ENCODE measurements at regions not wholly inside any gene's neighbourhood (a gene's known extent, or its start where the extent isn't known, plus 50 kb on each side); places are given as distances from the start of the nearest gene placed in this dataset.
"Not testable (repeated sequence)": the region's sequence is repeated elsewhere in the genome, so short reads cannot be mapped to it uniquely, and the experiment has no call there.

DNA sequence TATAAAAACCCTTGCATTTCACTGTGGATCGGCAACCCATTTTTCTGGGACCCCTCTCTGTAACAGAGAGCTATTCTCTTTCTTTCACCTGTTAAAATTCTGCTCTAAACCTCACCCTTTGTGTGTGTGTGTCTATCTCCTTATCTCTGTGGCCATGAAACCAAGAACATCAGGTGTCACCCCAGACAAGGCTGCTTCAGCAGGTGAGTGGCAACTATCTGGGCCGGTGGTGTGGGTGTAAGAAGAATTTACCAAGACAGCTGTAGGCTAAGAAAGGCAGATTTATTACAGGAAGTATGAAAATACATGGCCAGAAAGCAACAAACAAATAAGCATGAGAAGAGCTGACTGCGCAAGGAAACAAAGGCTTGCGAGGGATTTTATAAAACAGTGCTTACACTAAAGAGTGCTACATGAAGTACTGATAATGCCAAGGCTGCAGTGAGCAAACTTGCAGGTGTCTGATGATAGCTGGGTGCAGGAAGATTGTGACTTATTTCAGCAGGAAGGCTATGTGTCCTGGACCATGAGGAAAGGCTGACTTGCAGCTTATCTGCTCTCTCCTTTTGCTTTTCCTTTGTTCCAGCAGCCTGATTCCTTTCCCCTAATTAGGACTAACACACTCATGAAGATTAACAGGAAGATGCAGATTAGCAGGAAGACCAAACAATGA lies 421.1 kb downstream of the PTH2R start:
- TF ChIP-seq POLR2A (IDR thresholded peaks at IDR 0.05; ENCODE audit: low read depth, low read length) (no peak), TAF1 (IDR thresholded peaks at IDR 0.05; ENCODE audit: borderline replicate concordance, low read depth, low read length) (no peak), POLR2AphosphoS5 (IDR thresholded peaks at IDR 0.05; ENCODE audit: low read depth, low read length) (no peak)
- FAIRE-seq = no peak
- no peak for DNase-seq (ENCODE audit: insufficient read length)

DNA sequence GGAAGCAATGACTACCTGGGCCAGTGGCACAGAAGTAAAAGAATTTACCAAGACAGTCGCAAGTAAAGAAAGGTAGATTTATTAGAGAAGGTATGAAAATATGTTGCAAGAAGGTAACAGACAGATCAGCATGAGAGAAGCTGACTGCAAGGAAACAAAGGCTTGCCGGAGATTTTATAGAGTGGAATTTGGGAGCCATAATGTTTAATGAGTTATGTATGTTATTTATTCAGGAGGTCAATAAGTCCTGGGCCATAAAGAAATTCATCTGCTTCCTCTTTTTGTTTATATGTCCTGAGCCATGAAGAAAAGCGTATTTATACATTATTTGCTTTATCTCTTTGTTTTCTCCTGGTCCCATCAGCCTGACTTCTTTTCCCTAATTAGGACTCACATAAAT lies 423.6 kb downstream of the PTH2R start:
- FAIRE-seq (no peak), DNase-seq (ENCODE audit: insufficient read length) (no peak)
- no peak for TF ChIP-seq TAF1 (IDR thresholded peaks at IDR 0.05; ENCODE audit: borderline replicate concordance, low read depth, low read length)

DNA sequence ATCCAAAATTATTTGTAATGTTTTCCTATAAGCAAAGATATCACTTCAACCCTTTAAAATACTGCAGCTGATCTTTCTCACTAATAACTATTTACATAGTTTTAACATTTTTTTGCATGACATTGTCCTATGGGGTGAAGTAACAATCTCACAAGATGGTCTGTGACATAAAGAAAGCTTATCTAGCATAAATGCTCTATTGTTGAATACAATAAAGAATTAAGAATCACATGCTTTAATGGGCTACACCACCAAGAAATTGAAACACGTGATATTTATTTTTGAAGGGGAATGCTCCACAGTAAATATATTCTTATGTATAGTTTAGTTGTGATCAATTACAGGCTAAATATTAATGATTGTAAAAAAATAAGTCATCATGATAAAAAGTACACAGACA lies 441.1 kb downstream of the PTH2R start:
- DNase-seq (ENCODE audit: insufficient read length) = no peak
- no peak for TF ChIP-seq POLR2A (IDR thresholded peaks at IDR 0.05; ENCODE audit: low read depth, low read length)
- TF ChIP-seq TAF1 (IDR thresholded peaks at IDR 0.05; ENCODE audit: borderline replicate concordance, low read depth, low read length) = no peak
- no peak for TF ChIP-seq POLR2AphosphoS5 (IDR thresholded peaks at IDR 0.05; ENCODE audit: low read depth, low read length)
- FAIRE-seq = no peak

DNA sequence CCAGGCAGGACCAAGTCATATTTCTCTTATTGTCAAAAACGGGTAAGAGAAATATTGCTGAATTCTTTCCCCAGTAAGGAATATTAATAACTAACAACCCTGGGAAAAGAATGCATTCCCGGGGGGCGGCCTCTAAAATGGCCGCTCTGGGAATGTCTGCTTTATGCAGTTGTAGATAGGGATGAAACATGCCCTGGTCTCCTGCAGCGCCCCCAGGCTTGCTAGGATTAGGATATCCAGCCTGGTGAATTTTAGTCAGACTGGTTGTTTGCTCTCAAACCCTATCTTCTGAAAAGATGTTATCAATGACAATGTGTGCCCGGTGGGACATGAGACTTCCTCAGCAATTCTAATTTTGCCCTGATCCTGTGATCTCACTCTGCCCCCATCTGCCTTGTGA lies 448.1 kb downstream of the PTH2R start:
- FAIRE-seq (no peak), DNase-seq (ENCODE audit: insufficient read length) (no peak)
- TF ChIP-seq POLR2AphosphoS5 (IDR thresholded peaks at IDR 0.05; ENCODE audit: low read depth, low read length) = no peak
- no peak for TF ChIP-seq POLR2A (IDR thresholded peaks at IDR 0.05; ENCODE audit: low read depth, low read length)
- TF ChIP-seq TAF1 (IDR thresholded peaks at IDR 0.05; ENCODE audit: borderline replicate concordance, low read depth, low read length) = no peak

DNA sequence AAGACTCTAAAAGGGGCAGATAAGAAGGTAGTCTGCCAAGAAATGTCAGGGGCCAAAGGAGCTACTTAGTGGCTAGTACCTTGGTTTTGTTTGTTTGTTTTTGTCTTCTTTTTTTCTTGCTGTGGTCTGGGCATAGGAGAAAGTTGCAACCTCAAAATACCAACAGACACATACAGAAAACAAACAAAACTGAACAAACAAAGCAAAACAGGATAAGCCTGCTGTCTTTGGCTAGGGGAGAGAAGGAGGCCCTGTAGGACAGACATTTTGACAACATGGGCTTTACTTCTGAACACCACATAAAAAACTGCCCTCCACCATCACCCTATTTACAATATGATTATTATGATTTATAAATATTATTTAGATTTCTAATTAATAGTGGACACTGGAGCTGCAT lies 460.8 kb downstream of the PTH2R start:
- TF ChIP-seq TAF1 (IDR thresholded peaks at IDR 0.05; ENCODE audit: borderline replicate concordance, low read depth, low read length) (no peak), POLR2AphosphoS5 (IDR thresholded peaks at IDR 0.05; ENCODE audit: low read depth, low read length) (no peak), POLR2A (IDR thresholded peaks at IDR 0.05; ENCODE audit: low read depth, low read length) (no peak)
- FAIRE-seq (no peak), DNase-seq (ENCODE audit: insufficient read length) (no peak)

DNA sequence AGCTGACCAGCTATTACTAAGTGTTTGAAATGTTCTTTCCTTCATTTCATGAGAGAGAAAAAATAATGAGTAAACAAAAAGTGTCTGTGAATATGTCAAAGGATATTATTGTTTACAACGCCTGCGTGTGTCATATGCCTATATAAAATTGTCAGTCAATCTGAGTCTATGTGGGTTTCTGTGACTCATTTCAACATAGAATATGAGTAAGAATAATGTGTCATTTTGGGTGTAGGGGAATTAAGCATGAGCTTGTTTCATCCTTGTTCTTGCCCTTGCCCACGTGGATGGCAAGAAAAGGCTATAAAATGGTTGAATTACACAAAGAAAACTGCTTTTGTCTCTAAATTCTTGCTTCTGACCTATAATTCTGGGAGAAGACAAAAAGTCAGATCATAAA lies 466.0 kb downstream of the PTH2R start:
- DNase-seq (ENCODE audit: insufficient read length) (no peak), FAIRE-seq (no peak)
- TF ChIP-seq POLR2A (IDR thresholded peaks at IDR 0.05; ENCODE audit: low read depth, low read length) = no peak
- no peak for TF ChIP-seq TAF1 (IDR thresholded peaks at IDR 0.05; ENCODE audit: borderline replicate concordance, low read depth, low read length)
- no peak for TF ChIP-seq POLR2AphosphoS5 (IDR thresholded peaks at IDR 0.05; ENCODE audit: low read depth, low read length)

DNA sequence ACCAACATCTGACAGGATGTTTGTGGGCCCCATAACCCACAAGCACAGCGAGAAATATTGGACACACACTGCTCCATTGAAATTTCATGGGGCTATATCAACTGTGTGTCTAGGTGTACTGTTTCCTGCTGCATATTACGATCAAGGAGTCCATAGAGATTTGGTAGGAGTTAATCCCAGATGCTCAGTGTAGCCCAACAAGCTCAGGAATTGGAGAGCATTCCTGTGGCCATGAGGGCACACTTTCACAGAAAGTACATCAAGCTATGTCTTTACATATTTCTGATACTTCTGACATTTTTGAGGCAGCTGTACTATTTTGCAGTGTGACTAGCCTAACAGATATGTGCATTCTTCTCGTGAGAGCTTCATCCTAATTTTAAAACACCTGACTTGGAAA lies 473.1 kb downstream of the PTH2R start:
- DNase-seq (ENCODE audit: insufficient read length) = no peak
- TF ChIP-seq TAF1 (IDR thresholded peaks at IDR 0.05; ENCODE audit: borderline replicate concordance, low read depth, low read length) (no peak), POLR2A (IDR thresholded peaks at IDR 0.05; ENCODE audit: low read depth, low read length) (no peak), POLR2AphosphoS5 (IDR thresholded peaks at IDR 0.05; ENCODE audit: low read depth, low read length) (no peak)

DNA sequence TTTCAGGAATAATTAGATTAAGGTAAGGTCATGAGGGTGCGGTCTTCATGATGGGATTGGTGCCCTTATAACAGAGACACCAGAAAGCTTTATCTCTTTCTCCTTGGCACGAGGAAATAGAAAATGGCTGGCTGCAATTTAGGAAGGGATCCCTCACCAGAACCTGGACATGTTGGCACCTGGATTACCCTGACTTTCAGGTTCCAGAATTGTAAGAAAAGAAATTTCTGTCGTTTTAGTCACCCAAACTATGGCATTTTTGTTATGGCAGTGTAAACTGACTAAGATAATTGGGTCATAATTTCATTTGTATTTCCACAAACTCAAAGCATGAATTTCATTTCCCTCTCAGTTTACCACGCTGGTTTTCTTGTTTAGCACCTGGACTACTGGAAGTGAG lies 473.6 kb downstream of the PTH2R start:
- no peak for DNase-seq (ENCODE audit: insufficient read length)
- no peak for FAIRE-seq
- TF ChIP-seq POLR2AphosphoS5 (IDR thresholded peaks at IDR 0.05; ENCODE audit: low read depth, low read length) = no peak
- TF ChIP-seq POLR2A (IDR thresholded peaks at IDR 0.05; ENCODE audit: low read depth, low read length) = no peak
- no peak for TF ChIP-seq TAF1 (IDR thresholded peaks at IDR 0.05; ENCODE audit: borderline replicate concordance, low read depth, low read length)

More for the DNA sequence above, 473.1 kb downstream of the PTH2R start:
- no peak for FAIRE-seq

DNA sequence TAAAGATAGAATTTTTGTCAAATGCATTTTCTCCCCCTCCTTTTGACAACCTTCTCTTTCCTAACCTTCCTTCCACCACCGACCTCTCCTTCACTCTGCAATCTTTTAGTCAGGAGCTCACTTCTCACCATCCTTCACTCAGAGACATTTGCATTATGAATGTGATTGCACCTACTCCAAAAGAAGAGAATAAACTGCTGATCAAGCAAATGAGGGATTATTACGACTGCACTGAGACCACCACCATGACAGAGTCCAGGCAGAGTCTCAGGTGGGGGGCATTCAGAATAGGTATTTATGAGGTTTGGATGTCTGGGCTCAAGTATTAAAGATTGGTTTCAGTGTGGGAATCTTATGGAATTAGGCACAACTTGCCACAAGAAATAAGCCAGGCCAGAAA lies 483.9 kb downstream of the PTH2R start:
- FAIRE-seq (no peak), DNase-seq (ENCODE audit: insufficient read length) (no peak)
- TF ChIP-seq POLR2AphosphoS5 (IDR thresholded peaks at IDR 0.05; ENCODE audit: low read depth, low read length) (no peak), POLR2A (IDR thresholded peaks at IDR 0.05; ENCODE audit: low read depth, low read length) (no peak), TAF1 (IDR thresholded peaks at IDR 0.05; ENCODE audit: borderline replicate concordance, low read depth, low read length) (no peak)

DNA sequence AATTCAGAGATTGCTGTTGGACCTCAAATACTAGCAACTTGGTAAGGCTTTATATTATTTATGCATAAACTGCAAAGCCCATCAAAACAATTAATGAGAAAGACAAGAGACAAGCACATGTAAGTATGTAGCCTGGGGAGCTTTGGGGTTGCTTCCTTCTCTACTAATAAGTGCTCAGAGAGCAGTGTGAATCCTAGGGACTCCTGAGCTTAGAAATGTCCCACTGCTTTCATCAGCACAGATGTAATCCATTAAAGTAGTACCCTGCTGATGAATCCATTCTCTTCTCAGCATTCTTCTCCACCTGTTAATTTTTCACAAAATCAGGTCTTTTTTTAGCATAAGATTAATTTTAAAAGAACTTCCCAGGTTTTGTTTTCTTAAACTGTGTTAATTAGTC lies 485.6 kb downstream of the PTH2R start:
- TF ChIP-seq TAF1 (IDR thresholded peaks at IDR 0.05; ENCODE audit: borderline replicate concordance, low read depth, low read length) (no peak), POLR2A (IDR thresholded peaks at IDR 0.05; ENCODE audit: low read depth, low read length) (no peak), POLR2AphosphoS5 (IDR thresholded peaks at IDR 0.05; ENCODE audit: low read depth, low read length) (no peak)
- DNase-seq (ENCODE audit: insufficient read length) = no peak
- FAIRE-seq = no peak

DNA sequence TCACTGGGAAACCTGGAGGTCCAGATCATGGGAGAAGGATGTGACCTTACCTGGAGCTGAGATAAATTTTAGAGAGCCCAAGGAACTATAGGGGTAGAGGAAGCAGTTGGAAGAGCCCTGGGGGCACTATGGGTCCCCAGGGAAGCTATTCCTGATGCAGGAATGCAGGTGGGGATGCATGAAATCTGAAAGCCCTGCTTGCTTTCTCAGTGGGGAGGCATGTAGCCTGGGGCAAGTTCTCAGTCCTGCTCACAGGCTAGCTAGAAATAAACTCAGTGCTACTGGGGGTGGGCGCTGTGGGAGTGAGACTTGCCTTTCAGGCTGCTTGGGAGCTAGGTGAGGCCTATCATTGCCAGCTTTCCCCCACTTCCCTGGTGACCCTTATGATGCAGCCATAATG lies 499.7 kb downstream of the PTH2R start:
- no peak for TF ChIP-seq POLR2AphosphoS5 (IDR thresholded peaks at IDR 0.05; ENCODE audit: low read depth, low read length)
- no peak for TF ChIP-seq TAF1 (IDR thresholded peaks at IDR 0.05; ENCODE audit: borderline replicate concordance, low read depth, low read length)
- no peak for TF ChIP-seq POLR2A (IDR thresholded peaks at IDR 0.05; ENCODE audit: low read depth, low read length)
- FAIRE-seq (no peak), DNase-seq (ENCODE audit: insufficient read length) (no peak)

DNA sequence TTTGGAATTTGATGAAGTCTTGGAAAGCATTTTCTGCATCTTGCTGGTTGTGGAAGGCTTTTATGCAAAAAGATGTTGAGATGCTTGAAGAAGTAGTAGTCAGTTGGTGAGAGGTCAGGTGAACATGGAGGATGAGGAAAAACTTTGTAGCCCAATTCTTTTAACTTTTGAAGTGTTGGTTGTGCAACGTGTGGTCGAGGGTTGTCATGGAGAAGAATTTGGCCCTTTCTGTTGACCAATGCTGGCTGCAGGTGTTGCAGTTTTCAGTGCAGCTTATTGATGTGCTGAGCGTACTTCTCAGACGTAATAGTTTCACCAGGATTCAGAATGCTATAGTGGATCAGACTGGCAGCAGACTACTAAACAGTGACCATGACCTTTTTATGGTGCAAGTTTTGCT lies 508.4 kb upstream of the MAP2 start:
- FAIRE-seq (no peak), DNase-seq (ENCODE audit: insufficient read length) (no peak)
- TF ChIP-seq TAF1 (IDR thresholded peaks at IDR 0.05; ENCODE audit: borderline replicate concordance, low read depth, low read length) = no peak
- no peak for TF ChIP-seq POLR2A (IDR thresholded peaks at IDR 0.05; ENCODE audit: low read depth, low read length)
- TF ChIP-seq POLR2AphosphoS5 (IDR thresholded peaks at IDR 0.05; ENCODE audit: low read depth, low read length) = no peak

DNA sequence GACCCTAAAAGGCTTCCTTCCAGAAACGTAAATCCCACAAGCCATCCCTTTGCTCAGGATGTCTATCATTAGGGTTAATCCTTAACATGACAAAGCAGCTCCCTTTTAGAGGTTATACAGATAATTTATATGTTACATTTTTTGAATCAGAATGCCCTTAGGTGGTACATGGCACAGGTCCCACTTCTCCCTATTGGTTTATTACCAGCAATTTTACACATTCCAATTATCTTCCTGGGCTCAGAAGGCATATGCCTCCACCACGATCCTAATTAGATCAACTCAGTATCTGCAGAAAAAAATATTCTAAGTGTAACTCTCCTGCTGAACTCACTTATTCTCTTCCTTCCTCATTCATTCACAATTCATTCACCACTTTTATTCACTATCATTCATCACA lies 507.0 kb upstream of the MAP2 start:
- no peak for DNase-seq (ENCODE audit: insufficient read length)
- TF ChIP-seq POLR2AphosphoS5 (IDR thresholded peaks at IDR 0.05; ENCODE audit: low read depth, low read length) (no peak), POLR2A (IDR thresholded peaks at IDR 0.05; ENCODE audit: low read depth, low read length) (no peak), TAF1 (IDR thresholded peaks at IDR 0.05; ENCODE audit: borderline replicate concordance, low read depth, low read length) (no peak)
- no peak for FAIRE-seq

DNA sequence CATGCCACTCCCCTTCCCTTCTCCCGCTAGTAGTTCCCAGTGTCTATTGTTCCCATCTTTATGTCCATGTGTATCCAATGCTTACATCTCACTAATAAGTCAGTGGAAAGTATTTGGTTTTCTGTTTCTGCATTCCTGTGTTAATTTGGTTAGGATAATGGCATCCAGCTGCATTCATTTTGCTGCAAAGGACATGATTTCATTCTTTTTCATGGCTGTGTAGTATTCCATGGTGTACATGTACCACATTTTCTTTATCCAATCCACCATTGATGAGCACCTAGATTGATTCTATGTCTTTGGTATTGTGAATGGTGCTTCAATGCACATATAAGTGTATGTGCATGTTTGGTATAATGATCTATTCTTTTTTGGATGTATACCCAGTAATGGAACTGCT lies 502.5 kb upstream of the MAP2 start:
- not testable (repeated sequence) for DNase-seq (ENCODE audit: insufficient read length); FAIRE-seq

Measured in GM12892 (cell line).